ENCODE measurements at regions not wholly inside any gene's neighbourhood (a gene's known extent, or its start where the extent isn't known, plus 50 kb on each side); places are given as distances from the start of the nearest gene placed in this dataset.

GRCh38 chr4:129583868-129584267, 487.9 kb downstream of the C4orf33 start:
- no peak for TF ChIP-seq CTCF (IDR thresholded peaks at IDR 0.05)
- no peak for TF ChIP-seq ZFX (IDR thresholded peaks at IDR 0.05; ENCODE audit: borderline replicate concordance)
